ENCODE measurements at regions not wholly inside any gene's neighbourhood (a gene's known extent, or its start where the extent isn't known, plus 50 kb on each side); places are given as distances from the start of the nearest gene placed in this dataset.

- Mint-ChIP-seq H3K4me1 (peaks cover 17% of the 10 kb centered on the region), H3K9me3 (no peaks in the 10 kb centered on the region), H3K27ac (no peak overlapping the region), H3K27me3 (ENCODE audit: low read depth) (peaks cover 8% of the 10 kb centered on the region), H3K4me3 (no peak overlapping the region), H3K36me3 (ENCODE audit: low read depth) (no peaks in the 10 kb centered on the region)
- no peak for TF ChIP-seq CTCF (IDR thresholded peaks at IDR 0.05; ENCODE audit: unreplicated experiment in 3 of 3)
Observed at GRCh38 chr3:40649346-40649745, 124.6 kb downstream of the ZNF621 start.

GRCh38 chr3:40652072-40652471 is 127.3 kb downstream of the ZNF621 start:
- no peak for TF ChIP-seq CTCF (IDR thresholded peaks at IDR 0.05; ENCODE audit: unreplicated experiment in 3 of 3)
- no peaks in the 10 kb centered on the region for H3K9me3 Mint-ChIP-seq
- peaks cover 11% of the 10 kb centered on the region for H3K27me3 Mint-ChIP-seq (ENCODE audit: low read depth)

DNA sequence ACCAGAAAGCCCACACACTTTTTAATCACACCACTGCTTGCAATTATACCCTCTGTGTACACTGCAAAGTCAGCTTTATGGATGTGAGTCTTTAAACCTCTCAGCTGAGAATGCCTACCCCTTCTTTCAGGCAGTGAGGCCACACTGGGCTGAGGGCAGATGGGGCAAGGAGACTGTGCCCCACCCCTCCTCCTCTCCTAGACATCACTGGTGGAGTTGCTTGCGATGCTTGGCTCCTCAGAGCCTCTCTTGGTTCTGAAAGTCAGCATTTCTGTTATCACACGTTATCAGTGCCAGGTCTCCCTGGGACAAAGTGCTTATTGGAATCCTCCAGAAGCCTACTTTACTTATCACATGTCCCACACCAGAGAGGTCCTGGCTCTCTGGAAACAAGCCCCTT is 128.2 kb downstream of the ZNF621 start:
- Mint-ChIP-seq H3K4me3 (no peak overlapping the region), H3K9me3 (no peaks in the 10 kb centered on the region), H3K36me3 (ENCODE audit: low read depth) (no peaks in the 10 kb centered on the region), H3K27ac (no peak overlapping the region), H3K27me3 (ENCODE audit: low read depth) (peaks cover 11% of the 10 kb centered on the region), H3K4me1 (no peaks in the 10 kb centered on the region)
- no peak for TF ChIP-seq CTCF (IDR thresholded peaks at IDR 0.05; ENCODE audit: unreplicated experiment in 3 of 3)

More at GRCh38 chr3:40652072-40652471, 127.3 kb downstream of the ZNF621 start:
- Mint-ChIP-seq H3K4me1 (peaks cover under 1% of the 10 kb centered on the region), H3K4me3 (no peak overlapping the region), H3K36me3 (ENCODE audit: low read depth) (no peaks in the 10 kb centered on the region), H3K27ac (no peak overlapping the region)

- peaks cover 11% of the 10 kb centered on the region for H3K27me3 Mint-ChIP-seq (ENCODE audit: low read depth)
- no peaks in the 10 kb centered on the region for H3K4me1 Mint-ChIP-seq
- no peak overlapping the region for H3K27ac Mint-ChIP-seq
- H3K4me3 Mint-ChIP-seq: no peak overlapping the region
- TF ChIP-seq CTCF (IDR thresholded peaks at IDR 0.05; ENCODE audit: unreplicated experiment in 3 of 3): no peak
- H3K36me3 Mint-ChIP-seq (ENCODE audit: low read depth): no peaks in the 10 kb centered on the region
- H3K9me3 Mint-ChIP-seq: no peaks in the 10 kb centered on the region
Observed at GRCh38 chr3:40653878-40654277, 129.1 kb downstream of the ZNF621 start.

DNA sequence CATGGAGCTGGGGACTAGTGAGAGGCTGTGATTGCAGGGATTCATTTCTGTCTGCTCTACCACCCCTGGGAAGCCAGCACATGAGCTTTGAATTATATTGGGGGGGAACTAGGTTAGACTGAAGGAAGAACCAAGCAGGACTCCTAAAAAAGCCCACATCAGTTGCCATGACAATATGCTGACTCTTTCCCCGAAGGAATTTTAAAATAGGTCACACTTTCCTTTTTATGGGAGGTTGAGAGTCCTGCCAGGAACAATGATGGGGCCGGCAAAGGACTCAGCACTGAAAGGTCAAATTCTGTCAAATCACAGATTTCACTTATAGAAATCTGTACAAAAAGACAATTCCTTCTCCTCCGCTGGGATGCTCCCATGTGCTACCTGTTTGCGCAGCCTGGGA is 130.8 kb downstream of the ZNF621 start:
- Mint-ChIP-seq H3K4me3 (no peak overlapping the region), H3K27me3 (ENCODE audit: low read depth) (peaks cover 11% of the 10 kb centered on the region), H3K36me3 (ENCODE audit: low read depth) (no peaks in the 10 kb centered on the region), H3K27ac (no peak overlapping the region), H3K9me3 (no peaks in the 10 kb centered on the region), H3K4me1 (no peaks in the 10 kb centered on the region)
- no peak for TF ChIP-seq CTCF (IDR thresholded peaks at IDR 0.05; ENCODE audit: unreplicated experiment in 3 of 3)

DNA sequence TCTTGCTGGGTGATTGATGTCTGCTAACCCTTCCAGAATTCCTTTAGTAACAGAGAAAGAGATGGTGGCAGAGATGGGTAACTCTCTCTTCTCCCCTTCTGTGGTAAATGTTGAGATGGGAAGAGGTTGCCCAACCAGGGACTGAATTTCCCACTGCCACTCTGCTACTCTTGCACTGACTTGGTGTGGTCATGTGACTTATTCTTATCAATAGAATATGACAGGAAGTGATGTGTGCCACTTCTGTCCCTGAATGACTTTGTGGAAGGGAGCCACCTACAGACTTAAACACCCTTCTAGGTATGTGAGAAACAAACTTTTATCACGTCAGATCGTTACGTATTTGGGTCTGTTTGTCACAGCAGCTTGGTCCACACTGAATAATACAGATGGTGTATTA is 132.9 kb downstream of the ZNF621 start:
- Mint-ChIP-seq H3K4me3 (no peak overlapping the region), H3K9me3 (no peaks in the 10 kb centered on the region), H3K27me3 (ENCODE audit: low read depth) (peaks cover 7% of the 10 kb centered on the region), H3K27ac (no peak overlapping the region), H3K4me1 (no peaks in the 10 kb centered on the region), H3K36me3 (ENCODE audit: low read depth) (no peaks in the 10 kb centered on the region)
- TF ChIP-seq CTCF (IDR thresholded peaks at IDR 0.05; ENCODE audit: unreplicated experiment in 3 of 3): no peak
